ENCODE measurements at regions not wholly inside any gene's neighbourhood (a gene's known extent, or its start where the extent isn't known, plus 50 kb on each side); places are given as distances from the start of the nearest gene placed in this dataset.

DNA sequence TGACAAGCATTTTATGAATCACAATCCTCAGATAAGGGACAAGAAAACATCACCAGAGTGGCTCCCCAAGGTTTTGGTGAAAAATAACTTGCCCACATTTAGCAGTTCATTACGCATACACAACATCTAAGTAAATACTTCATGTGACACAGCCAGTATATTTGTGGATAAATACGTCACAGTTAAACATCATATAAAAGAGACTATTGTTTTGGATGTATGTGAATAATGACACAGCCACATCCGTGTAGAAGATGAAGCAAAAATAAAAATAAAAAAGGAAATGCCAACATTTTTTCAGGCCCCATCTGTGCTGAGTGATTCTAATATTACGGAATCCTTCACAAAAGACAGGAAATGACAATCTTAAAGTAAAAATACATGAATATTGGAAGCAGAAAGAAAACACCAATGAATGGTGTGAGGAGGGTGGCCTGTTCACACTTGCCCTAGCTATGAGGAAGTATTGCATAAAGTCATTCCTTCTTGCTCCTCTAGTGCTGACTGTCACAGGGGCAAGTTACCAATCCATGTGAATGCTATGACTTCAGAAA, 457.1 kb downstream of the KLF12 start:
- TF ChIP-seq, protein P1, sequence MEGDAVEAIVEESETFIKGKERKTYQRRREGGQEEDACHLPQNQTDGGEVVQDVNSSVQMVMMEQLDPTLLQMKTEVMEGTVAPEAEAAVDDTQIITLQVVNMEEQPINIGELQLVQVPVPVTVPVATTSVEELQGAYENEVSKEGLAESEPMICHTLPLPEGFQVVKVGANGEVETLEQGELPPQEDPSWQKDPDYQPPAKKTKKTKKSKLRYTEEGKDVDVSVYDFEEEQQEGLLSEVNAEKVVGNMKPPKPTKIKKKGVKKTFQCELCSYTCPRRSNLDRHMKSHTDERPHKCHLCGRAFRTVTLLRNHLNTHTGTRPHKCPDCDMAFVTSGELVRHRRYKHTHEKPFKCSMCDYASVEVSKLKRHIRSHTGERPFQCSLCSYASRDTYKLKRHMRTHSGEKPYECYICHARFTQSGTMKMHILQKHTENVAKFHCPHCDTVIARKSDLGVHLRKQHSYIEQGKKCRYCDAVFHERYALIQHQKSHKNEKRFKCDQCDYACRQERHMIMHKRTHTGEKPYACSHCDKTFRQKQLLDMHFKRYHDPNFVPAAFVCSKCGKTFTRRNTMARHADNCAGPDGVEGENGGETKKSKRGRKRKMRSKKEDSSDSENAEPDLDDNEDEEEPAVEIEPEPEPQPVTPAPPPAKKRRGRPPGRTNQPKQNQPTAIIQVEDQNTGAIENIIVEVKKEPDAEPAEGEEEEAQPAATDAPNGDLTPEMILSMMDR (conservative IDR thresholded peaks at IDR 0.05; ENCODE audit: low read depth, low read length): no peak
- no peak for TF ChIP-seq EZH2 (IDR thresholded peaks at IDR 0.05; ENCODE audit: low read length, unreplicated experiment)
- no peak for TF ChIP-seq EZH2phosphoT487 (IDR thresholded peaks at IDR 0.05; ENCODE audit: borderline replicate concordance, low read length)

All from PC-3 (cell line).